HG03135 (cell line): ENCODE measurements at regions not wholly inside any gene's neighbourhood (a gene's known extent, or its start where the extent isn't known, plus 50 kb on each side); places are given as distances from the start of the nearest gene placed in this dataset.
A peak's percentile ranks its signal among the peaks of the same experiment; 100 is the strongest.

Experiments used
- ATAC-seq: cut with Tn5 transposase; IDR thresholded peaks from one replicate; pipeline ENCODE4 v1.9.1; 2021; ENCODE audit warnings: mild to moderate bottlenecking, moderate library complexity; ENCODE audit not compliant: unreplicated experiment

DNA sequence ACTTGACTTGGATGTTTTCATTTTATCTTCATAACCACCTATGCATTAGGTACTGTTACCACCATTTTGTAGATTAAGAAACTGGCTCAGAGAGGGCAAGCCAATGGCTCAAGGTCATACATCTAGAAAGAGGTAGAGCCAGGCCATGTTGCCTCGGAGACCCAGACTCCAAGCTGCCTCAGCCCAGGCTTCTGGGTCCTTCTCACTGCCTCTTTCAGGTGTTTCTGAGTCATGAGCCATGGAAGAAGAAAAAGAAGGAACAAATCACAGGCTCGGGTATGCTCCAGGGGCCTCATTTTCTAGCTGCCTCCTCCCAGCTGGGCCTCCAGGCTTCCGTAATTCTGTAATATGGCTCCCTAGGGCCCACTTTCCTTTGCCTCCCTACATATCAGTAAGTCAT is 226.5 kb upstream of the TOPAZ1 start:
- no peak for ATAC-seq

GRCh38 chr3:44016818-44017217 is 224.9 kb upstream of the TOPAZ1 start:
- ATAC-seq = no peak

GRCh38 chr3:44018926-44019325 is 222.8 kb upstream of the TOPAZ1 start:
- no peak for ATAC-seq

GRCh38 chr3:44019736-44020135 is 221.9 kb upstream of the TOPAZ1 start:
- no peak for ATAC-seq

DNA sequence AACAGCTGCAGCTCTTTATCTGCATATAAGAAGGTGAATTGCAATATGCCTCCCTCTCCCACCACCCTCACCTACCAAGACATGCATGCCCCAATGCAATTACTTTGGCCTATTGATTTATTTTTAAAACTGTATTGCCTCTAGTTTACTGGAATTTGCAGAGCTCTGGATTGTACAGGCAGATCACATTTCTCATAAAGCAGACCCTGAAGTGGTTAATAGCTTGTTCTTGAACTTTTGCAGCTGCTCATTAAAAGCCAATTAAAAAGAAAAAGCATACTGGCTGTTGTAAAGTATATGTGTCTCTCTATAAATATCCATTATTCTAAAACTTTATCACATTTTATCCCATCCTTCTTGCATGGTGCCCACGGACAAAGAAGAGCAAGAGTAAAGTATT is 221.5 kb upstream of the TOPAZ1 start:
- no peak for ATAC-seq

- no peak for ATAC-seq
Measured at GRCh38 chr3:44021651-44022594, 219.8 kb upstream of the TOPAZ1 start.

DNA sequence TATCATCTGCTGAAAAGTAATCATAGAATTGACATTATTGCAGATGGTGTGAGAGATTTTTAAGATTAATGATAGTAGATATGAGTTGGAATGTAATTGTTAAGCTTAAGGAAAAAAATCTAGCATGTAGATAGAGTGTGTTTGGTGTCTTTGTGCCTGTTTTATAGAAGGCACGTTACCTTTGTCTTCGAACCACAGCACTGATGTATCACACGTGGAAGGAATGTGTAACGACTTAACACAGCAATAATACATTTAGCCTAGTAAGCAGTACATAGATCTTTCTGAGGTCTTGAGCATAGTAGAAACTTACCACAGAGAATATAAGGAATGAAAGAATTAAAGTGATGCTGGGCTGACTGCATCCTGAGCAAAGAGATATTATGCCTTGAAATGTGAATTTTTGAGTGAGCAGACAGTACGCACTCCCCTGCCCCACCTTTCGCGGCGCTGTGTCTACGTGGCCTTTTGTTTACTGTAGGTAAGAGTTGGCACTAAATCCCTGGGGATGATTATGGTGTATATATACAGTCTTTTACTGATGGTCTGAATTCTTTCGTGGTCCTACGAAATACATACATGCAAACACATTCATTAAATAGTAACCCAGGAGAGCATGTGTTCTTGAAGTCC is 217.6 kb upstream of the TOPAZ1 start:
- ATAC-seq = no peak

DNA sequence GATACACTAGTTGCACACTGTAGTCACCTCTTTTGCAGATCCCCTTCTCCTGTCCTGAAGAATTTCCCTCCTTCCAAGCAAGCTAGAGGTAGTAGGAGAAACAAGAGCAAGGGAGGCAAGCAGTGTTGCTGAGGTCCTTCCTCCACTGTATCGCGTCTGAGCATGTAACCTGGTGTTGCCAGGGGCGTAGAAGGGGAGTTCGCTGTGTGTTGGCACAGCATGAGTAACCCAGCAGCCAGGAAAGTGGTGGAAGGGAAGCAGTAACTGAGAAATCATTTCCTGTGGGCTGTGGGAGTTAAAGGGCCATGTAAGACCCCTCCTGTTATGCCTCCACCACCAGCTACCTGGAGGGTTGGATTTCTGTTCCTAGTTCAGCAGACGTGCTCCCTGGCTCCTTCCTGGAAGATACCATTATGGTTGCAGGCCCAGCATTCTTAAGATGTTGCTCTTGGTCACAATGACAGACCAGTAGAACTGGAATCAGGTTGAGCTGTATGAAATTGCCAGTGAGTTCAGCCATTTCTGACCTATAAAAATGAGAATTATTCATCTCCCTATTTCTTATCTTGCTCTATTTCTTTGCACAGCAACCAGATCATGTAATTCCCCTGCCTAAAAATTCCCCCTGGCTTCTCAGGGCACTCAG is 215.3 kb upstream of the TOPAZ1 start:
- no peak for ATAC-seq

GRCh38 chr3:44029100-44029499 is 212.6 kb upstream of the TOPAZ1 start:
- ATAC-seq = no peak

DNA sequence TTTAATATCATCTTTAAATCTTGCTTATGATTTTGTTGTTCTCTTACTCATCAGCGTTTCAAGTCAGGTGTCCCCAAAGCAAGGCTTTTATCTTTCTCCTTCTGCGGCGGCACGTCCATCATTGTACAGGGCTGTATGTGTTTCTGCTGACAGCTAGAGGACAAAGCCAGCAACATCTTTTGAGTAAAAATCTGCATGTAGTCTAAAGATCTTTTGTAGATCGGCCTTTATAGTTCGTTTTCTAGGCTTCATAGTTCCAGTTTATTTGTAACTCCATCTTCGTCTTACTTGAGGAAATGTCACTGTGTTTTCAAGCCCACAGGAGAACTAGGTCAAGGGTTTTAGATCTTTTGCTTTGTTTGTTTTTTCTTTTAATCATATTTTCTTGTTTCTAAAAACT is 211.4 kb upstream of the TOPAZ1 start:
- ATAC-seq = no peak

DNA sequence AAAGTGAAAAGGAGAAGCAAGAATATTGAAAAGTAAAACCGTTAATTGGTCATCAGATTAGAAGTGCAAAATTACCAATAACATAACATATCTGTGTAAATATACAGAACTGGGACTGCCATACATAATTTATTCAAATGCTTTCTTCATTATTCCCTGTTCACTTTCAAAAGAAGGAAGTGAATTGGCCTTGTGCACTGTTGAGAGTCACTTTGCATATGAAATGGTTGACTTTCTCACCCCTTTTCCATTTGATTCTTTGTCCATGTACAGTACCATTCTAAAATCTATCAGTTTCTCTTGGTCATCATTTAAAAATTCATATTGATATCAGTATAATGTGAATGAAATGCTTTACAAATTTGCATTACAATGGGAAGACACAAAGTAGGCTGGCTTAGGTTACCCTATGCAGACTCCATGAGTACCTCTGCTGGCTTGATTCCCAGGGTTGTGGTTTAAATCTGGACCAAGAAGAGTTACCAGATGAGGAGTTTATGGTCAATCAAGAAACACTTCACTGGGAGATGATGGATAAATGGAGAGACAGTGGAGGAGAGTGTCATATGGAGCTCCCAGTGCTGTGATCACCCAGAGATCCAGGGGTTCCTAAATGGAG is 210.9 kb upstream of the TOPAZ1 start:
- no peak for ATAC-seq

DNA sequence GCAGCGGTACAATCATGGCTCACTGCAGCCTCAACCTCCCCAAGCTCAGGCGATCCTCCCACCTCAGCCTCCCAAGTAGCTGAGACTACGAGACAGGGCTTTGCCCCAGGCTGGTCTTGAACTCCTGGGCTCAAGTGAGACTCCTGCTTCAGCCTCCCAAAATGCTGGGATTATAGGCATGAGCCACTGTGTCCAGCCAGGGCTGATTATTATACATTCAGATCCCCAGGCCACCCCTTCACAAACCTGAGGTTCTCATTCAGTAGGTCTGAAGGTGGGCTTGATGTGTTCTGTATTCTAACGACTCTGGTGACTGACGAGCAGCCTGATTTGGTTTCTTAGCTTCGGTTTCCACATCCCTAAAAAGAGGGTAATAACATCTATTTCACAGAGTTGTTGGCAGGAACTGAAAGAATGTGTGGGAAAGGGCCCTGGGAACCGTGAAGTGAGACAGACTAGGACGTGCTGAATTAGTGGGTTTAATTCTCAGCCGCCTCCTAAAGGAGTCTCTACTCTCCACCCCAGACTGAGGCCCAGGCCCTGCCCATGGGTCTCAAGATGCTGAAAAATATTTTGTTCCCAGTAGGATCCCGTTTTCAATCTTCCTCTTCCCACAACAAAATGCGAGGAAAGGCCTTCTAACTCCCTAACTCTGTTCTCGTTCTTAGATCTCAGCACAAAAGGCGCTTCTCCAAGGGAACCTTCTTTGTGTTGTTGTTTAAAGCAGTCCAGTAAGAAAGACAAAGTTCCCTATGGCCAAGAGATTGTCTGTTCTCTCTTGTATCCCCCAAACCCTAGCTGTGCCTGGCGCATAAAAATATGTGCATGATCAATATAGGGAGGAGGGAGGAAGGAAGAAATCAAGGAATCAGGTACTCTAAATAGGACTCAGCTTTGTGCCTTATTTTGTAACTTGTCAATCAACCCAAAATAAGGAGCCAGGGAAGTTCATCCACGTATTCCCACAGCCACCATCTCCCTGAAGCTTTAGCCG is 210.0 kb upstream of the TOPAZ1 start:
- ATAC-seq = no peak

DNA sequence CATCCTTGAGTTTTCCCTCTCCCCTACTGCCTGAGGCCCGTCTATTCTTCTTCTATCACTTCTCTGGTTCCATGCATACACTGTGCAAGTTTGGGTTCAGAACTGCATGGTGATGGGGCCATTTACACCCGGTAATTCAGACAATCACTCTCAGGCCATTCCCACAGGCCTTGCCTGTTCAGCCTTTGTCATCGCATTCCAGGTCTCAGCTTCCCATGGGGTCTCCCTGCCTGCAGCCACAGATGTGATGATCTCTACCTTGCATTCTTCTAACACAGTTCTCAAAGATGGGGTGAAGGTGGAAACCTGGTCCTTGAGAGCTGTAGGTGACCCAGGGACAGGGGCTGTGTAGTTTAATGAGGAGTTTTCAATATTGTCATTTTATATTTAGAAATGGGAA is 209.2 kb upstream of the TOPAZ1 start:
- ATAC-seq = no peak

DNA sequence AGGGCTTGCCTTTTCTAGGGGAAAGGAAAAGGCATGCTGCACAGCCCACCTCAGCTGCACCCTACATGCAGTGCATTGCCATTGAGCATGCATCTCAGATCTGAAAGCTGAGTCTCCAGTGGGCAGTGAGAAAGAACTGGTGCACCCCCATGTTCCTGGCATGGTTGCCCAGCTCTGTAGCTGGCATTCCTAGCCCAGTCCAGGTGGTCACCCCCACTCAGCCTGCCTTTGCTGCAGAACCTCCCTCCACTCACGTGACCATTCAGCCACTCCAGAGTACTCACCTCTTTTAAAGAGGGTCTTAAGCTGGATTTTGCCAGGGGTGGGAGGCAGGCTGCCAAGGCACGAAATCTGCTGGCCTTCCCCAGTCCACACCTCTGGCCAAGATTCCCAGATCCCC is 208.6 kb upstream of the TOPAZ1 start:
- no peak for ATAC-seq

DNA sequence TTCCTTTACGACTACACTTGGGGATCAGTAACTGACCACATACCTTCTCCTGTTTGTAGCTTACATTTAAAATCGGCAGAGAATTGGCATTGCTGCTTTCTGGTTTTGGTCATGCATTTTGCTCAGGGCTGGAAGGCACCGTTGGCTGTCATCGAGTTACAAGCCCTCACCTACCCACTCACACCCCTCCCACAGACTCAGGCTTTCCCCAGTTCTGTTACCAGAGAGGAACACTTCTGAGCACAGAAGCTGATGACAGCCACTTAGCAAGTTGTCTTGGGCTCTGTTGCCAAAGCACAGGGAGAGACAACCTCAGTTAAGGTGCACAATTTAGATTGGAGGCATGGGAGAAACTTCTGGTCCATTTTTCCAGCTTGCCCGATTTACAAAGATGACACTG is 204.8 kb upstream of the TOPAZ1 start:
- ATAC-seq = no peak

- ATAC-seq = no peak
Measured at GRCh38 chr3:44039006-44039405, 202.7 kb upstream of the TOPAZ1 start.

- no peak for ATAC-seq
Measured at GRCh38 chr3:44041726-44042125, 200.0 kb upstream of the TOPAZ1 start.

DNA sequence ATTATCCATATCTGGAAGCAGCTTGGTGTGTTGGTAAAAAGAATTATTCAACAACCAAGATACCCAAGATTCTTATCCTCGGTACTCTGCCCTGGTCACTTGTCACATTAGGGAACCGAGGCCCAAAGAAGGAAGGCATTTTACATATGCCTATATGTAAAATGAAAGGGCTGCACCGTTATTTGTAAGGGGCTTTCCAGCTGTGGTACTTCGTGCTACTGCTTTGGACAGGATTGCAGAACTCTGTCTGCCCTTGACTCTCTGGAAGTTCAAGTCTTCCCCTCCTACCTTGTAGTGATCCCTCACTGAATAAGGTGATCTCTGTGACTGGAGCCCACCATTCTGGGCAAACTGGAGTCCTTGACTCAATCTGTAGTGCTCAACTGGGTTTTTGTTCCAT is 198.9 kb upstream of the TOPAZ1 start:
- no peak for ATAC-seq

GRCh38 chr3:44045476-44046275 is 196.0 kb upstream of the TOPAZ1 start:
- peak; percentile 89 for ATAC-seq
